ENCODE measurements at regions not wholly inside any gene's neighbourhood (a gene's known extent, or its start where the extent isn't known, plus 50 kb on each side); places are given as distances from the start of the nearest gene placed in this dataset.

DNA sequence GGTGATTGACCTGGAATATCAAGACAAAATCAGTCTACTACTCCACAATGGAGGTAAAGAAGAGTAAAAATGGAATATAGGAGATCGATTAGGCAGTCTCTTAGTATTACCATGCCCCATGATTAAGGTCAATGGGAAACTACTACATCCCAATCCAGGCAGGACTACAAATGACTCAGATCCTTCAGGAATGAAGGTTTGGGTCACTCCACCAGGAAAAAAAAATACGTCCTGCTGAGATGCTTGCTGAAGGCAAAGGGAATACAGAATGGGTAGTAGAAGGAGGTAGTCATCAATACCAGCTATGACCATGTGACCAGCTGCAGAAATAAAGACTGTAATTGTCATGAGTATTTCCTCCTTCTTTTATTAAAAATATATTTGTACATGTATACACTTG, 103.4 kb upstream of the NPAS2 start:
- Mint-ChIP-seq H3K36me3 (ENCODE audit: unreplicated experiment) (no peaks in the 10 kb centered on the region), H3K4me3 (ENCODE audit: unreplicated experiment) (no peak overlapping the region), H3K27me3 (ENCODE audit: unreplicated experiment) (peaks cover 4% of the 10 kb centered on the region), H3K27ac (ENCODE audit: unreplicated experiment) (no peak overlapping the region), H3K4me1 (ENCODE audit: unreplicated experiment) (no peaks in the 10 kb centered on the region), H3K9me3 (ENCODE audit: unreplicated experiment) (peaks cover 3% of the 10 kb centered on the region)
- DNase-seq (ENCODE audit: extremely low spot score, unreplicated experiment), result no peak
- TF ChIP-seq, protein P1, sequence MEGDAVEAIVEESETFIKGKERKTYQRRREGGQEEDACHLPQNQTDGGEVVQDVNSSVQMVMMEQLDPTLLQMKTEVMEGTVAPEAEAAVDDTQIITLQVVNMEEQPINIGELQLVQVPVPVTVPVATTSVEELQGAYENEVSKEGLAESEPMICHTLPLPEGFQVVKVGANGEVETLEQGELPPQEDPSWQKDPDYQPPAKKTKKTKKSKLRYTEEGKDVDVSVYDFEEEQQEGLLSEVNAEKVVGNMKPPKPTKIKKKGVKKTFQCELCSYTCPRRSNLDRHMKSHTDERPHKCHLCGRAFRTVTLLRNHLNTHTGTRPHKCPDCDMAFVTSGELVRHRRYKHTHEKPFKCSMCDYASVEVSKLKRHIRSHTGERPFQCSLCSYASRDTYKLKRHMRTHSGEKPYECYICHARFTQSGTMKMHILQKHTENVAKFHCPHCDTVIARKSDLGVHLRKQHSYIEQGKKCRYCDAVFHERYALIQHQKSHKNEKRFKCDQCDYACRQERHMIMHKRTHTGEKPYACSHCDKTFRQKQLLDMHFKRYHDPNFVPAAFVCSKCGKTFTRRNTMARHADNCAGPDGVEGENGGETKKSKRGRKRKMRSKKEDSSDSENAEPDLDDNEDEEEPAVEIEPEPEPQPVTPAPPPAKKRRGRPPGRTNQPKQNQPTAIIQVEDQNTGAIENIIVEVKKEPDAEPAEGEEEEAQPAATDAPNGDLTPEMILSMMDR (IDR thresholded peaks at IDR 0.05), result no peak

DNA sequence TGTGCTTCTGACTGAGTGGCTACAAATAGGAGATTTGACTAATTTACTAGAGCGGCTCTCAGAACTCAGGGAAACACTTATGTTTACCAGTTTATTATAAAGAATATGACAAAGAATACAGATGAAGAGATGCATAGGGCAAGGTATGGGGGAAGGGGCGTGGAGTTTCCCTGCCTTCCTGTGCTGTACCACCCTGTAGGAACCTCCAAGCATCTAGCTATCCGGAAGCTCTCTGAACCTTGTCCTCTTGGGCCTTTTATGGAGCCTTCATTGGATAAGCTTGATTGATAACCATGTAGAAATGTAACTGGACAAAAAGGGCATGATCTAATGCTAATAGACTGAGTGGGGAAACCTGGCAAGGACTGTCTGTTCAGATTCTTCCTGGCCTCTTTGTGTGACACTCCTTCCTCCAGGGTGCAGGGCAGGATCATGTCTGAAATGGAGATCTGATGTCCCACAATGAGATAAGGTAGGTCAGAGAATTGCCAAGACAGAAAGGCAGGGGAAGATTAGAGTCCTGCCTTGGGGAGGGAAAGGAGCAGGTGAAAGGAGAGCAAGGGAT, 101.8 kb upstream of the NPAS2 start:
- no peak for DNase-seq (ENCODE audit: extremely low spot score, unreplicated experiment)
- H3K4me1 Mint-ChIP-seq (ENCODE audit: unreplicated experiment), result no peaks in the 10 kb centered on the region
- H3K27me3 Mint-ChIP-seq (ENCODE audit: unreplicated experiment), result peaks cover 7% of the 10 kb centered on the region
- no peak overlapping the region for H3K4me3 Mint-ChIP-seq (ENCODE audit: unreplicated experiment)
- peaks cover 3% of the 10 kb centered on the region for H3K9me3 Mint-ChIP-seq (ENCODE audit: unreplicated experiment)
- TF ChIP-seq, protein P1 (IDR thresholded peaks at IDR 0.05), result no peak
- no peak overlapping the region for H3K27ac Mint-ChIP-seq (ENCODE audit: unreplicated experiment)
- H3K36me3 Mint-ChIP-seq (ENCODE audit: unreplicated experiment), result no peaks in the 10 kb centered on the region

DNA sequence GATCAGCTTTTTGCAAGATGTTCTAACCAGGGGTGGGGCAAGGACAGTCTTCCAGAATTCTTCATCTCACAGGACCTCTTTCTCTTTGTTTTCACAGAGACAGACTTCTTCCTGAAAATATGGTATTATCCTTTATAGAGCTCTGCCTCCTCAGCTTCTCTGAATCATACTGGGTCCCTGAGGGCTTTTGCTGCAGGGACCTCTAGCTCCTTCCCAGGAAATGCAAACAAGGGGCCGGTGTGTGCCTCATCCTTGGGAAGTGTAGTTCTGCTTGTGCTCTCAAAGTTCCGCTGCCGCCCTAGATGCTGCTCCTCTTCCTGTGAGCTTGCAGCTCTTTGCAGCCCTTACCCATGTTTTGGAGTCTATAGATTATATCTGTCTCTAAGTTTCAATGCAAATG, 99.5 kb upstream of the NPAS2 start:
- TF ChIP-seq, protein P1 (IDR thresholded peaks at IDR 0.05), result no peak

DNA sequence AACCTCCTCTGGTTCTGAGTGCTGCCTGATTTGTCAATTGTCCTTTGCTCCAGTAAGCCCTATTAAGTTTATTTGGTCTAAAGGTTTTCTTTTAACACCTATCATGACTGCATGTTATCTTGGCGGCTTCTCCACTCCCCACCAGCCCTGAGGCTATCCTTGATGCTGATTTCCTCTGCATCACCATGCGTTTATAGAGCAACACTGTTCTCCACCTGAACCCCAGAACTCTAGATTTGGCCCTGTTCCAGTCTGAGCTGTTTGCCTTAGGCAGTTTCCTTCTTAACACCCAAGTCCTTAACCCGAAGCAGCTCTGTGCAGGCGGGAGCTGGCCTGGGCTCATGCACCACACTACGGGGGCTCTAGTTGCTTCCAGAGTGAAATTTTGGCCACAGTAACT, 98.2 kb upstream of the NPAS2 start:
- DNase-seq (ENCODE audit: extremely low spot score, unreplicated experiment), result no peak
- H3K36me3 Mint-ChIP-seq (ENCODE audit: unreplicated experiment), result no peaks in the 10 kb centered on the region
- H3K4me3 Mint-ChIP-seq (ENCODE audit: unreplicated experiment), result no peak overlapping the region
- no peak overlapping the region for H3K27ac Mint-ChIP-seq (ENCODE audit: unreplicated experiment)
- no peaks in the 10 kb centered on the region for H3K9me3 Mint-ChIP-seq (ENCODE audit: unreplicated experiment)
- TF ChIP-seq, protein P1 (IDR thresholded peaks at IDR 0.05), result no peak
- peaks cover 29% of the 10 kb centered on the region for H3K27me3 Mint-ChIP-seq (ENCODE audit: unreplicated experiment)
- no peaks in the 10 kb centered on the region for H3K4me1 Mint-ChIP-seq (ENCODE audit: unreplicated experiment)

More for the DNA sequence above, 99.5 kb upstream of the NPAS2 start:
- H3K27ac Mint-ChIP-seq (ENCODE audit: unreplicated experiment), result no peak overlapping the region
- H3K36me3 Mint-ChIP-seq (ENCODE audit: unreplicated experiment), result no peaks in the 10 kb centered on the region
- H3K27me3 Mint-ChIP-seq (ENCODE audit: unreplicated experiment), result peaks cover 22% of the 10 kb centered on the region
- H3K9me3 Mint-ChIP-seq (ENCODE audit: unreplicated experiment), result no peaks in the 10 kb centered on the region
- DNase-seq (ENCODE audit: extremely low spot score, unreplicated experiment), result no peak
- no peak overlapping the region for H3K4me3 Mint-ChIP-seq (ENCODE audit: unreplicated experiment)
- no peaks in the 10 kb centered on the region for H3K4me1 Mint-ChIP-seq (ENCODE audit: unreplicated experiment)

DNA sequence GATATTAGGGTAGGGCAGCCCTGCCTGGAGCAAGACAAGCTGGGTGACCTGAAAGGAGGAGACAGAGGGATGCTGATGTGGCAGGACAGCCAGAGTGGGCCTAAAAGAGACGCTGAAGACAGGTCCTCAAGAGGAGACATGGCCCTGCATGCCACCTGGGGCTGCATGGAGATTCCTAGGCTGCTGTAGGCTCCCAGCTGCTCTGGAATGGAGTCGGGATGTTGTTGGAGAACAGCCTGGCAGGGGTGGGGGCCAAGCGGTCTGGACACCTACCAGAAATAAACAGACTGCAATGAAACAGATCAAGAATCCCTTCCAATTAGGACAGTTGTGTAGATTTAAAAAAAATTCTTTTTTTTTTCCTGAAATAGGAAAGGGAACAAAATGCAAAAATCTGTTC, 97.8 kb upstream of the NPAS2 start:
- peaks cover 32% of the 10 kb centered on the region for H3K27me3 Mint-ChIP-seq (ENCODE audit: unreplicated experiment)
- no peak for DNase-seq (ENCODE audit: extremely low spot score, unreplicated experiment)
- no peaks in the 10 kb centered on the region for H3K9me3 Mint-ChIP-seq (ENCODE audit: unreplicated experiment)
- no peaks in the 10 kb centered on the region for H3K4me1 Mint-ChIP-seq (ENCODE audit: unreplicated experiment)
- TF ChIP-seq, protein P1 (IDR thresholded peaks at IDR 0.05), result no peak
- no peak overlapping the region for H3K4me3 Mint-ChIP-seq (ENCODE audit: unreplicated experiment)
- no peak overlapping the region for H3K27ac Mint-ChIP-seq (ENCODE audit: unreplicated experiment)
- H3K36me3 Mint-ChIP-seq (ENCODE audit: unreplicated experiment), result no peaks in the 10 kb centered on the region

Measured in osteocyte (in vitro differentiated cells).